ENCODE measurements at regions not wholly inside any gene's neighbourhood (a gene's known extent, or its start where the extent isn't known, plus 50 kb on each side); places are given as distances from the start of the nearest gene placed in this dataset.

DNA sequence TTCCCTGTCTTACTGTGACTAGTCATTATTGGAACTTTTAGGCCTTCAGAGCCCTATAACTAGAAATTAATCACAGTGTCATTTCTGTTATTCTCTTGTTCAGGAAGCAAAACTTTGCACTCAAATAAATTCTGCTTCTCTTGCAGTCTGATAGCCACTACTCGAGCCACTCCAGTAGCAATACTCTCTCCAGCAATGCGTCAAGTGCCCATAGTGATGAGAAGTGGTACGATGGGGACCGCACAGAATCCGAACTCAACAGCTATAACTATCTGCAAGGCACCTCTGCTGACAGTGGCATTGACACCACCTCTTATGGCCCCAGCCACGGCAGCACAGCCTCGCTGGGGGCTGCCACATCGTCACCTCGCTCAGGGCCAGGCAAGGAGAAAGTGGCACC lies 223.2 kb upstream of the RGS6 start:
- TF ChIP-seq TAF1 (IDR thresholded peaks at IDR 0.05; ENCODE audit: borderline replicate concordance, insufficient read depth, low read length) = no peak
- TF ChIP-seq, protein P1, sequence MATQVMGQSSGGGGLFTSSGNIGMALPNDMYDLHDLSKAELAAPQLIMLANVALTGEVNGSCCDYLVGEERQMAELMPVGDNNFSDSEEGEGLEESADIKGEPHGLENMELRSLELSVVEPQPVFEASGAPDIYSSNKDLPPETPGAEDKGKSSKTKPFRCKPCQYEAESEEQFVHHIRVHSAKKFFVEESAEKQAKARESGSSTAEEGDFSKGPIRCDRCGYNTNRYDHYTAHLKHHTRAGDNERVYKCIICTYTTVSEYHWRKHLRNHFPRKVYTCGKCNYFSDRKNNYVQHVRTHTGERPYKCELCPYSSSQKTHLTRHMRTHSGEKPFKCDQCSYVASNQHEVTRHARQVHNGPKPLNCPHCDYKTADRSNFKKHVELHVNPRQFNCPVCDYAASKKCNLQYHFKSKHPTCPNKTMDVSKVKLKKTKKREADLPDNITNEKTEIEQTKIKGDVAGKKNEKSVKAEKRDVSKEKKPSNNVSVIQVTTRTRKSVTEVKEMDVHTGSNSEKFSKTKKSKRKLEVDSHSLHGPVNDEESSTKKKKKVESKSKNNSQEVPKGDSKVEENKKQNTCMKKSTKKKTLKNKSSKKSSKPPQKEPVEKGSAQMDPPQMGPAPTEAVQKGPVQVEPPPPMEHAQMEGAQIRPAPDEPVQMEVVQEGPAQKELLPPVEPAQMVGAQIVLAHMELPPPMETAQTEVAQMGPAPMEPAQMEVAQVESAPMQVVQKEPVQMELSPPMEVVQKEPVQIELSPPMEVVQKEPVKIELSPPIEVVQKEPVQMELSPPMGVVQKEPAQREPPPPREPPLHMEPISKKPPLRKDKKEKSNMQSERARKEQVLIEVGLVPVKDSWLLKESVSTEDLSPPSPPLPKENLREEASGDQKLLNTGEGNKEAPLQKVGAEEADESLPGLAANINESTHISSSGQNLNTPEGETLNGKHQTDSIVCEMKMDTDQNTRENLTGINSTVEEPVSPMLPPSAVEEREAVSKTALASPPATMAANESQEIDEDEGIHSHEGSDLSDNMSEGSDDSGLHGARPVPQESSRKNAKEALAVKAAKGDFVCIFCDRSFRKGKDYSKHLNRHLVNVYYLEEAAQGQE (IDR thresholded peaks at IDR 0.05; ENCODE audit: insufficient read depth in 1 of 2, low read depth in 2 of 2, low read length in 2 of 2) = no peak
- no peak for TF ChIP-seq POLR2AphosphoS5 (IDR thresholded peaks at IDR 0.05; ENCODE audit: low read depth, low read length)
- TF ChIP-seq SIN3A (IDR thresholded peaks at IDR 0.05; ENCODE audit: borderline replicate concordance, insufficient read depth, low read length) = no peak
- TF ChIP-seq FOXP2 (optimal IDR thresholded peaks at IDR 0.05; ENCODE audit: borderline replicate concordance, extremely low read depth, extremely low read length, insufficient read depth) = no peak
